GM18511 (cell line): ENCODE measurements at regions not wholly inside any gene's neighbourhood (a gene's known extent, or its start where the extent isn't known, plus 50 kb on each side); places are given as distances from the start of the nearest gene placed in this dataset.

Experiments used
- ATAC-seq: cut with Tn5 transposase; IDR thresholded peaks from one replicate; pipeline ENCODE4 v1.9.1; 2021; ENCODE audit warnings: mild to moderate bottlenecking, moderate library complexity; ENCODE audit not compliant: unreplicated experiment

DNA sequence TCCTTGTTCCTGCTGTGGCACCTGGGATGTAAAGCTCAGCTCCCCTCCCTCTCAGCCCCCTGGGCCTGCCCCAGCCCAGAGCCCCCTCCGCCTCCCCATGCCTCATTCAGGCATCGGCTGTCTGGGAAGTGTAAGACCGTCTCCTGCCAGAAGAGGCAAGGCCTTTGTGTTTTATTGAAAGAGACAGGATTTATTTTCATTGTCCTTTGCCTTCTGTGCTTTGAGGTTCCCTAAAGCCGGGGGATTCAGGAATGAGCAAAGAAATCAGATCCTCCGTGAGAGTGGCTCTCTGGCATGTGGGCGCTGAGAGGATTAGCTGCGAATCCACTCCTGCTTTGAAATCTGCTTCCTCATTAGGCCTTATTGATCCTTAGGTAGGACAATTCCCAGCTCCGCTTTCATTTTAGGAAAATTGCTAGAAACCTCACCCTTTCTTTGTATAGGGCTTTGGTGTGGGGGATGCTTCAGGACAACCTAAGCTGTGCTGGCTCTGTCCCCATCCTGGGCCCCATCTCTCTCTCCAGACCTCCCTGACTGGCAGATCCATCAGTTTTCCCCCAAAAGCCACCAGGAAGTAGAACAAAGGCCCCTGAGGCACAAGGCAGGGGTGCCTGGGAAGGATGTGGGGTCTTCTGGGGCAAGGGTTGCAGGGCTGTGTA lies 211.5 kb upstream of the TNRC6C start:
- ATAC-seq: no peak

DNA sequence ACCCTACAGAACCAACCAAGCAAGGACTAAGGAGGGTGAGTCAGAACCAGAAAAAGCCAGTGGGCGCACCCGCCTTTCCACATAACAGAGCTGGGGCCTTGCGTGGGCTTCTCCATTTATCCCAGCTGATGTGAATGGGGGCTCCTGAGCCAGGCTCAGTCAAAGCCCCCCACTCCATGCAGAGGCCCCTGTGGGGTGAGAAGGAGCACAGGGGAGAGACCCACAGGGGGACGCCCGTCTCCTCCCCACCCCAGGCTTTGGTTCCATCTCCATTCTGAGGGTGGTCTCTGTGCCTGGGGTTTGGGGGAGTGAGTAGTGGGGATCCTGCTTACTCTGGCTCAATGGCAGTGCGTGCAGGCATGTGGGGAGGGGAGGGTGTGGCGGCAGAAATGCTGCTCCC lies 210.1 kb upstream of the TNRC6C start:
- ATAC-seq: no peak

DNA sequence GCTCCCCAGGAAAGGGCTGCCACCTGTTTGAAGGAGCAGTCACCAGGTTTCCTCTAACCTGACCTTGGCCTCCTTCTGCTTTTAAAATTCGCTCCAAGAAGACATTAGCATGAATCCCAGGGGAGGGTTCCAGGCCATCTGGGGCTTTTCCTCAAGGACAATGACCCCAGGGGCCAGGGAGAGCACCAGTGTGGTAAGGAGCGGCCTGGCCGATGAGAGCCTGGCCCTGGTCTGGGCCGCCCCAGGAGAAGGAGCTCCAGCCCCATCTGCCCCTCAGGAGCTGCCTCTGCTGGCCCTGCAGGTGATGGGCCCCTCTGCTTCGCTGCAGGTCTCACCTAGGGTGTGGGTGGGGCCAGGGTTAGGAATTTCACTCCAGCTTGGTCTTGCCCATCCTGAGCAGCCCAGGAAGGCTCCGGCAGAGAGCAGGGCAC lies 209.2 kb upstream of the TNRC6C start:
- ATAC-seq: no peak

DNA sequence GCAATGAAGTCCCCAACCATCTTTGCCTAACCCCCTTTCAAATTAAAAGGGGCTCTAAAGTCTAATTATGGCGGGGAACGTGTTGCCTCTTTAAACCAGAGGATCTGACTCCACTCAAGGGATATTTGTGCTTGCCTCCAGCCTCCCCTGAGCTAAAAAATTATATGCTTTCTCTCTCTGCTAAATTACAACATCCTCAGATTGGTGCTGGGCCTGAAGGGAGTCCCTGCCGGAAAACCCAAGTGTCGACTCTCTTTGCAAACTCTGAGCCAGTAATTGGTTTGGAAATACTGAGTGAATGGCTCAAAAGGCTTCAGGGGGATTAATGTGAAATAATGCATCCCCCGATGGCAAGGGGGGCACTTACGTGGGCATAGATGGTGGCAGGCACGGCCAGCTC lies 208.5 kb upstream of the TNRC6C start:
- ATAC-seq: no peak

DNA sequence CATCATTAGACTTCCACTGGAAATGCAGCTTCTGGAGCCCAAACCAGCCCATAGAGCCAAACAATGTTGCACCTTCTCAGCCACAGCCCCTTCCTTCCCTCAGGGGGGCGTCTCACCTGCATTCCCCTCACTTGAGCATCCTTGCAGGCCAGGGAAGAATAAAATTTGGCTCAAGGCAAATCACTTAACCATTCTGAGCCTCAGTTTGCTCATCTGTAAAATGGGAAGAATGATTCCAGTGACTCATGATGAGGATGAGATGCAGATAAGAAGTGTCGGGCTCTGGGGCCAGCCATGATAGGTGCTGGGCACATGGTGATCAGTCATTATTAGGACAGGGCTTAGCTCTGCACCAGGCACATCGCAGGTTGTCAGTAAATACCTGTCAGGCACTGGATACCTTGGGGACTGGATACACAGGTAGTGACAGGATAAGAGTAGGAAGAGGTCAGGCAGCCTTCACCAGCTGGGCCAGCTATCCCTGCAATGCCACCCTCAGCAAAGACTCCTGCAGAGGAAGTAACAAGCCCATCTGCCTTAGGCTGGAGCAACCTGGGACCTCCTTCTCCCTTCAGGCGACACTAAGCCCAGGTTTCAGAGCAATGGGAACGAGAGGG lies 208.0 kb upstream of the TNRC6C start:
- ATAC-seq: no peak

DNA sequence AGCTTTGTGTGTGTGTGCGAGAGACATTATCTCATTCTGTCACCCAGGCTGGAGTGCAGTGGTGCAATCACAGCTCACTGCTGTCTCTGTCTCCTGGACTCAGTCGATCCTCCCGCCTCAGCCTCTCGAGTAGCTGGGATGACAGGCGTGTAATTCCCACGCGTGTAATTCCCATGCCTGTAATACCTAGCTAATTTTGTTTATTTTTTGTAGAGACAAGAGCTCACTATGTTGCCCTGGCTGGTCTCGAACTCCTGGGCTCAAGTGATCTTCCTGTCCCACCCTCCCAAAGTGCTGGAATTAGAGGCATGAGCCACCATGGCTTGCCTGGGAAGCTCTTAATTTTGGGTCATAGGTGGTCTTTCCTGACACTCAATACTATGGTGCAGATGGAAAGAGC lies 205.3 kb upstream of the TNRC6C start:
- no peak for ATAC-seq

DNA sequence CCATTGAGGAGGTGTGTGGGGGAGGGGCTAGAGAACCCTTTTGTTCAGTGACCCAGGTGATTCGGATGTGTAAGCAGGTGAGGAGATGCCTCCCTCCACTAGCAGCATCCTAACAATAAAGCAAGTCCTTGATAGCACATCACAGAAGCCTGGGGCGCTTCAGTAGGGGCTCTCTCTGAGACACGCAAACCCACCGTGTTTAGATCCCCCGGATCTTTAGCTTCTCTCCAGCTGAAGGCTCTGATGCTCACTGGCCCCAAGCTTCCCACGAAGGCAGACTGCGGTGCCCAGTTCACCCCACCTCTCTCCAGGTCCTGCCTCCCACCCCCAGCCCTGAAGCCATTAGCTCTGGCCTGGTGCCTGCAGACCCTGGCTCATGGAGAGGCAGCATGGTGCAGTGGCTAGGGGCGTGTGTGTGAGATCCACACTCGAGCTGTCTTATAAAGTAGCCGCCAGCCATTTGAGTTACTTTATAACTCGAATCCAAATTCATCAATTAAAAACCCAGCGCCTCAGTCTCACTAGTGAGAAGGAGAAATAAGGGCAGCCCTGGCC lies 204.7 kb upstream of the TNRC6C start:
- ATAC-seq: no peak

DNA sequence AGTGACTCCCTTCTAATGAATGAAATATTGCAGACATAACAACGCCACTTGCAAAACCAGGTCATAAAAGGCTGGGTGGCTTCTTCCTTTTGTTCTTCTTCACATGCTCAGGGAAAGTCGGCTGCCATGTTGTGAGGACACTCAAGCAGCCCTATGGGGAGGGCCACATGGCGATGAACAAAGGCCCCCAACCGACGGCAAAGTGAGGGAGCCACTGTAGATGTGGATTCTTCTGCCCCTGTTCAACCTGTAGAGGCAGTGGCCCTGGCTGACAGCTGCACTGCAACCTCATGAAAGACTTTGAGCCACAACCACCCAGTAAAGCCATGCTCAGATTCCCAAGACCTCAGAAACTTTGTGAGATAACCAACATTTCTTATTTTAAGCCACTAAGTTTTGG lies 203.5 kb upstream of the TNRC6C start:
- no peak for ATAC-seq

DNA sequence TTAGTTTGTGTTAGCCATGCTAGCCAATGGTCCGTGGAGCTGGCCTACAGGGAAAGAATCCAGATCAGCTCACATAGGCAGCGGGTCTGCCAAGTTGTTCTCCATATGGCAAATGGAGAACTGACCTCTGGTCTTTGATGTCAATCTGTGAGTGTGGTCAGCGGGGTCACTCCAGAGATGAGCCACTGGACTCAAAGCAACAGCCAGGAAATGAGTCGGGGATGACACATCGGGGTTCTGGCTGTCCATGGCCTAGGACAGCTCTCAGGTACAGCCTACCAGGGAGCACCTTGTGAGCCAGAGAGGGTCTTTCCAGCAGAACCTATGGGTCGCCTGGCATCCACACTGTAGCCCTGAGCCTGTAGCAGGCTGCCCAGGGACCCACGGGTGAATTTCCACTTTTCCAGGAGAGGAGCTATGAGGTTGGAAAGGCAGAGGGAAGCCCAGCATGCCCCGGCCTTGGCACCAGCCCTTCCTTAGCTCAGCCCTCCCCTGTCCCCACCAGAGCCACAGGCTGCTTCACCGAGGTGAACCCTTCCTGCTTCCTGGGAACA lies 203.0 kb upstream of the TNRC6C start:
- ATAC-seq: no peak

DNA sequence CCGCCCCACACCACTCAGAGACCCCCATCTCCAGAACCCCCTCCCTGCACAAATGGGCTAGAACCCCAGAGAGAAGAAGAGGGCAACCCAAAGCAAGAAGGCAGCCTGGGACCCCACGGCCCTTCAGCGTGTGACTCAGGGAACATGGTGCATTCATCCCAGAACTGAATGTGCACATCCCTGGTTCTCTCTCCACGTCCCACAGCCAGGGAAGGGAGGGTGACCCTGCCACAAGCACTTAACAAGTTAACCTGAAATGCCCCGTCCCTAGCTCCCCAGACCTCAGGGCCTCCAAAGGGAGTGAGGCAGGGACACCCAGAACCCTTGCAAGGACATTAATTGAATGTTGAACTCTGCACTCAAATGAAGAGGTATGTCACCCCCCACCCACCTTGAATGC lies 202.5 kb upstream of the TNRC6C start:
- no peak for ATAC-seq

DNA sequence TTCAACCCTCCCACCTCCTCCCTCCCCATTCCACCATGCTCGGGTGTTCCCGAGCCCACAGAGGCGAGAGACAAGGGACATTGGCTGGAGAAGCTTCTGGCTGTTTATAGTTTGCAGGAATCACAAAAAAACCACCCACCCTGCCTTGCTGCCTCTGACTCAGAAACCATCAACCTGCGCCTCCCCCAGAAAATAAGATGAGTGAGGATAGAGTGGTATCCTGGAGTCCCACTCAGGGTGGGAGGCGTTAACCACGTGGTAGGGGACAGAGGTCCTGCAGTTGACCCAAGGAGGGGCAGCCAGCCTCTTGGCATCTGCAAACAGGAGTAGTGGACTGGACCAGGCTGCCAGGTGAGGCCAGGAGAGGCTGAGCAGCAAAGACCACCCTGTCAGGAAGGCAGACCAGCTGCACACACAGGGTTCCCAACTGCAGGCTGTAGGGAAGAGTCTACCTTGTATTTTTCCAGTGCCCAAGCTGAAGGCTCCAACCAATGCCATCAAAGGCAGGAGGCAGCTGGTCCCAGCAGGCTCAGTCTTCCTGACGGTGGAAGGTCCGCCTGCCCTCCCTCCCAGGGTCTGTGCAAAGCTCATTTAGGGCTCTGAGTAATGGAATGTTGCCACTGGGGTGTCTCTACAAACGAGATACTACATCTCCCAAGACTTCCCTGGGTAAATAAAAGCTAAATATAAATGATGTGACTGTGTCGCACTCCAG lies 201.5 kb upstream of the TNRC6C start:
- no peak for ATAC-seq

DNA sequence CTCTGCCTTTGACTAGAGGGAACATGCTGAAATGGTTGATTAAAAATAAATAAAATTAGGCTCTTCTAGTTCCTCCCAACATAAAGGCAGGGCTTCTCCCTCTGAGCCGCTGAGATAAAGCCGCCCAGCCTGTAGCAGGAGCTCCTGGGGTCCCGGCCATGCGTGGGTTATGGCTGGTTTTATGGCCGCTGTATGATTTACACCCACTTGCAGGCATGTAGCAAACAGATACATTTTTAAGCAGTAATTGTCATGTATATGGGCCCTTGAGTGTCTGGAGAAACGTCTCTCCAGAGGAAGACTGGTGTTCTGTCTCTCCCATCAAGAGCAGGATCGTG lies 201.0 kb upstream of the TNRC6C start:
- no peak for ATAC-seq

DNA sequence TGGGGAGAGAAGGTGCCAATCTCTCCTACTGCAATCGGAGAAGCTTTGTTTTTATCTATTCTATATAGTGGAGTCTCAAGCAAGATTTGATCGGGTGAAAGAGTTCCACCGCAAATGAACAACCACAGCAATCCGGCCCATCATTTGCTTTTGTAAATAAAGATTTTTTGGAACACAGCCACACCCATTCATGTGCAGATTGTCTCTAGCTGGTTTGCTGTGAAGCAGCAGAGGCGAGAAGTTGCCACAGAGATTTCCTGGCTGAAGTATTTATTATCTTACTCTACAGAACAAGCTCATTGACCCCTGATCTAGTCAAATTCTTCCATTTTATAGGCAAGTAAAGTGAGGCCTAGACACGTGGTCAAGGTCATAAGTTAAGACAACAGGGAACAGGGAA lies 195.5 kb upstream of the TNRC6C start:
- ATAC-seq: no peak

DNA sequence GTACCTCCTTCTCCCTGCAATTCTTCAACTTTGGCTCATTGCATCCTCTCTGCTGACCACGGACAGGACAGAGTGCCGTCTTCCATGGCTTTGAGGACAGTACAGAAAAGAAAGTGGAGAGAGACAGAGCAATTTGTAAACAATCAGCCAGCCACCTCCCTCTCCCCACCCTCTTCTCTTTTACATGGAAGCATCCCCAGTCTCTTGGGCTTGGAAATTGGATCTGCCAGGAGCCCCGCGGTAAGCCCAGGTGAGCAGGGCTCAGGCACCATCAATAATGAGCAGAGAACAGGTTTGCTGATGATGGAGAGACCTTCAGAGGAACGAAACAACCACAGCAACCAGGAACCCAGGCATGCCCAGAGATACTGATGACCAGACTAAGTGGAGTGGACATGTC lies 194.9 kb upstream of the TNRC6C start:
- no peak for ATAC-seq

DNA sequence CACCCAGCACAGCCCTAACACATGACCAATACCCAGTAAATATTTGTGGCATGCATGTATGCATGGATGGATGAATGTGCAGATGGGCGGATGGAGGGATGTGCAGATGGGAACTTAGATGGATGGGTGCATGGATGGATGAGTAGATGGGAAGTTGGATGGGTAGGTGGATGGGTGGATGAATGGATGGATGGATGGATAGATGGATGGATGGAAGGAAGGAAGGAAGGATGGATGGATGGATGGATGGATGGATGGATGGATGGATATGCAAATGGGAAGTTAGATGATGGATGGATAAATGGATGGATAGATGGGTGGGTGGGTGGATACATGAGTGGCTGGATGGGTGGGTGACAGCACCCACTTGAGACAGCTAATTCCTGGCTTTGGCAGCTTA lies 193.2 kb upstream of the TNRC6C start:
- no peak for ATAC-seq

DNA sequence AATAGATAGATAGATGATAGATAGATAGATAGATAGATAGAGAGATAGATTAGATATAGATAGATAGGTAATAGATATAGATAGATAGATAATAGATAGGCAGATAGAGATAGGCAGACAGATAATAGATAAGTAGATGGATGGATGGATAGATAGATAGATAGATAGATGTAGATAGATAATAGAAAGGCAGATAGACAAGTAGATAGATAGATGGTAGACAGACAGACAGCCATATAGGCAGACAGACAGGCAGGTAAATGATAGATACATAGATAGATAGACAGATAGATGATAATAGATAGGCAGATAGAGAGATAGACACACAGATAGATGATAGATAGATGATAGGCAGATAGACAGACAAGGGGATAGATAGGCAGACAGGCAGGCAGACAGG lies 191.4 kb upstream of the TNRC6C start:
- ATAC-seq: no peak

DNA sequence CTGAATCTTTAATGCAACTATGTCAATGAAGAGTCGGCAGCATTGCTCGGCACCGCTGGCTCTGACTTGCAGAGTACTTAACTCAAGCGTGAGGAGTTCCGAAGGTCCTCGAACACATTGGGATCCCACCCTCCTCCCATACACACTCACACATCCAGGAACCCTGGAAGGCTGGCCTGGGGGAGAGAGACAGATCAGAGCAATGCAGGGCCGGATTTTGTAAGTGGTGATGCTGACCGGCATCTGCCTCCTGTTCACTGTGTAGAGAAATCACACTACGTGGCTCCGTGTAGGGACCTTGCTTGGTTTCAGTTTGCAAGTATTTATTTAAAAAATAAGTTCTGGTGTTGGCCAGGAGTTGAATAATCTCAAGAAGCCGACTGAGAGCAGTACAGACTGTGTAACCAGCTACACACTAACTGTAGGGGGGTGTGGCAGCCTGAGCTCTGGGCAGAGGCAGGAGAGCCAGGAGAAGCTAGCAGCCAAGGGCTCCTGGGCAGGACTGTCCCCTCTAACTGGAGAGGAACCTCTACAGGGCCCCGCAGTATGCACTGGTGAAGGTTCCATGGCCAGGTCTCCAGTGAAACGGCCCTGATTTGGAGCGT lies 190.2 kb upstream of the TNRC6C start:
- ATAC-seq: no peak

DNA sequence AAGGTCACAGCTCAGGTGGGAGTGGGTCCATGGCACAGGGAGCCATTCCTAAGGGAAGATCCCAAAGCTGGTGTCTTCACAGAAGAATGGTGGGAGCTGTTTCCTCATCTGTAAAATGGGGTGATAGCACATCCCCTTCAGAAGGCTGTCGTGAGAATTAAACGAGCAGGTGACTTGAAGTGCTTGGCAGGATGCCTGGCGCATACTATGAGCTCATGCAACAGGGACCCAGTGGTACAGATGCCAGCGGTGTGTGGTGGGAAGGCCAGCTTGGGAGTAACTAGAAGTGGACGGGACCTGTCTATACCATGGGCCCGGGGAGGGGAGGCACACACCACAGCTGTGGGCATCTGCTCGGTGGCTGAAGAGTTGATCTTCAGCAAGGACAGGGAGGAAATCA lies 189.3 kb upstream of the TNRC6C start:
- ATAC-seq: no peak

DNA sequence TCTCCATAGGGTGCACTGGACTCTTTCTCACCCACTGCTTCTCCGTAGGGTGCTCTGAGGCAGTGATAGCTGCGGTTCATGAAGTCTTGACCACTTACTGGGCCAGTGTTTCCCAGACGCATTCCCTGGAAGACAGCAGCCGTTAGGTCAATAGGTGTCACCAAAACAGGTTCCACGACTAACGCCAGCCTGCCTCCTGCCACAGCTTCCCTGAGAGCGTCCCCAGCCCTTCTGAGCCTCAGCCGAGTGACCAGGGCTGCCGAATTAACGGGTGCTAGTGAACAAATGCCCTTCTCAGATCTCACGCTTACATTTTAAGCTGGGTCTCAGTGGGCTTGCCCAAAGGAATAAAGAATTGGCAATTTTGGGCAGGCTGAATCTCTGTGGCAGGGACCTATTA lies 188.7 kb upstream of the TNRC6C start:
- ATAC-seq: no peak

DNA sequence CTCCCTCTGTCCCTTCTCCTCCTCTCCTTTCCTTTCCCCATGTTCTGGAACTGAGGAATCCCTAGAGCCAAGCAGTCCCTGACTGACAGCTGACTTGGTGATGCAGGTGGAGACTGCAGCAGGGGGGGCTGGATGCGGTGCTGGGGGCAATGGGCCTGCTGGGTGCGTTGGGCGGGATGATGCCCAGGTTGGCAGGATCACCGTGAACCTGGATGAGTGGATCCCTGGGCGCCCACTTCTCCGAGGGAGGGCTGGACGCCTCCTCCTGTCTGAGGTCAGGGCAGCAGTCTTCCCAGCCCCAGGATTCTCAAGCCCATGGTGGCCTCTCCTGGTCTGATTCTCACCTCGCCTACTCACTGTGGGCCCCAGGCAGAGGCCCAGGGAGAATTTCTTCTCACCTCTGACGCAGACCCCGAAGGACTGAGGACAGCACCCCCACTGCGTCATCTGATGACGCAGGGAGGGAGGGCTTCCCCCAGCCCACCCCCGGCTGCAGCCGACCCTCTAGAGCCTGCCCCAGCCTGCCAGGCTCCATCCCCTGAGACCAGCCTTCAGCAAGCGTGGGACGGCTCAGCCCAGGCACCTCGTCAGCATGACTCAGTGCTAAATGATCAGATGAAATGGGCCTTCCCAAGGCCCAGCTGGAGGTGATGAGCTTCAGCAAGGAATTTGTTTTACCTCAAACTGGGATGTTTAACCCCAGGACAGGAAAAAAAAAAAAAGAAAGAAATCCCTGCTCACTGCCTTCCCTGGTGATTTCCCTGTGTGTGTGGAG lies 188.0 kb upstream of the TNRC6C start:
- ATAC-seq: no peak

DNA sequence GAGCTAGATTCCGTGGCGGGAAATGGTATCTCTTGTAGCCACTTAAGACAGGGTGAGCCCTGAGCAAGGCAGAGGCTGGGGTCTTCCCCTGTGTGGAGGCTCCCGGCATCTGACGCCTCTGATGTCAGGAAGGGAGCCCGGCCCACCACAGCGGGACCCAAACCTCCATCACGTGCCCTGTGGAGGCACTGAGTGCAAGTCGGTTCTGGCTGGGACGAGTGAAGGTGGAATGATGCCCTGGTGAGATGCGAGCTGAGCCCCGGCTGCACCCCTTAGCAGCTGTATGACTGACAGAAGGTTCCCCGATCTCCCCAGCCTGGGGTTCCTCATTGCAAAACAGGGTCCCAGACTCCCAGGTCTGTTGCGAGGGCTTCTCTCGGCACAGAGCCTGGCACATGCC lies 187.4 kb upstream of the TNRC6C start:
- no peak for ATAC-seq
